ENCODE measurements at regions not wholly inside any gene's neighbourhood (a gene's known extent, or its start where the extent isn't known, plus 50 kb on each side); places are given as distances from the start of the nearest gene placed in this dataset.

GRCh38 chr1:218836264-218836663, 337.4 kb upstream of the LYPLAL1 start:
- no peak for DNase-seq

GRCh38 chr1:218837051-218837450, 336.6 kb upstream of the LYPLAL1 start:
- DNase-seq, result no peak

GRCh38 chr1:218845589-218845988, 328.1 kb upstream of the LYPLAL1 start:
- DNase-seq, result no peak

GRCh38 chr1:218846181-218846580, 327.5 kb upstream of the LYPLAL1 start:
- no peak for DNase-seq

DNA sequence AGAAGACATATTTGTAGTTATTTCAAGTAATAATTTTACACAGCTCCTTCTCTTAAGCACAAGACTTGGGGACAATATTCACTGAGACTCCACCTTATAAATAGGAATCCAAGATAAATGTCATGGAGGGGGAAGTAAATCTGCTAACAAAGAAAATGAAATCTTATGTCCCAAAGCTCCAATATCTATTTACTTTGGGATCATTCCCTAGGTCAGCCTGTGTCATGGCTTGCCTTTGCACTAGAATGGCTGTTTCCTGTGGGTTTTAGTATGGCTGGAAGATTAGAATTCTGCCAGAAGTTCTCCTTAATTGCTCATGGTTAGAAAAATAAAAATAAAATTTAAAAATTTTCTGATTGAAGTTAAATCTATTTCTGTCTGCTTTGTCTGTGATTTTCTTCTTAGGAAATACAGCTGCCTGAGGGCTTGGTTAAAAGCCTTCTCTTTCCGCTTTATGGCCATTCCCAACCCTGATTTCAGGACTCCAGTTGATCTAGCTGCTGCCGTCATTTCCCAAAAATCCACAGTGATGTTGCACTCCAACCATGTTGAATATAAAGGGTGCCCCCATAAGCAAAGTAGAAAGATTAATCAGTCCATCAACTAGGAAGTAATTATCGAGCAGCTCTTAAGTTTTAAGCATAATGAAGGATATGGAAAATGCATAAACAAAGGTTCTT, 326.4 kb upstream of the LYPLAL1 start:
- DNase-seq, result no peak

- DNase-seq, result no peak
Observed at GRCh38 chr1:218848009-218848408, 325.7 kb upstream of the LYPLAL1 start.

GRCh38 chr1:218850367-218850766, 323.3 kb upstream of the LYPLAL1 start:
- DNase-seq, result no peak

- DNase-seq, result no peak
Observed at GRCh38 chr1:218851586-218851985, 322.1 kb upstream of the LYPLAL1 start.

DNA sequence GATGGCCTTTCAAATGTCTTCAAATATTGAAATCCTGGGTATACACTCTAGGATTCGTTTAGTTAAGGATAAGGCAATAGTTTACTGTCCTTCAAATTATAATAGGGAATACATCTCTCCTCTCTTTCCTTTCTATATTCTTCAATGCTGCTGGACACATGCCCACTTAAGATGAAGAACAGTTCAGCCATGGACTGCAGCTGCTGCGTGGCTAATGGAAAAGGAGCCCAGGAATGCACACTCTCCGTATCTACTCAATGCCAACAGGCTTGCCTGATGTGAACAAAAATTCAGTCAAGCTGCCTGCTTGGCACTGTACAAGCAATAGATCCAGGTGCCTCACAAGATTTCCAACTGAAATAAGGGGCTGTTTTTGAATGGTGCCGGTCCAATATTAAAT, 321.2 kb upstream of the LYPLAL1 start:
- DNase-seq, result no peak

DNA sequence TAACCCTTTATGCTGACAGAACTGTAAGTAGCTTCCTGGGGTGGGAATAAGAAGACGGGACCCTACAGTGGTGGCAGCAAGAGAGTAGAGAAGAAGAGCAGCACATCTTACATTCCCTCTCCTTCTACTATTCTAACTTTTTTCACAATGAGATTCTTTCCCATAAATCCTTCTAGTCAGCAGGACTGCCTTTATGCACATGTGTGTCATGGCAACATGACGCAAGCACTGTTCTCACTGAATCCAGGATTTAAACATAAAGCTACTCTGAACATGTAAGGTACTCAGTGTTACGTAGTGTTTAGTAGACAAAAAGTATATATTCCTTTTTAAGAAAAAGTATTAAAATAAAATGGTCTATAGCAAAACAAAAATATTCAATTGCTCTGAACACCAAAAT, 309.7 kb upstream of the LYPLAL1 start:
- no peak for DNase-seq

GRCh38 chr1:218865591-218865990, 308.1 kb upstream of the LYPLAL1 start:
- no peak for DNase-seq

- DNase-seq, result no peak
Observed at GRCh38 chr1:218866507-218866906, 307.2 kb upstream of the LYPLAL1 start.

- no peak for DNase-seq
Observed at GRCh38 chr1:218867066-218867465, 306.6 kb upstream of the LYPLAL1 start.

- no peak for DNase-seq
Observed at GRCh38 chr1:218867941-218868626, 305.6 kb upstream of the LYPLAL1 start.

- no peak for DNase-seq
Observed at GRCh38 chr1:218869276-218869675, 304.4 kb upstream of the LYPLAL1 start.

- DNase-seq, result no peak
Observed at GRCh38 chr1:218872026-218872425, 301.7 kb upstream of the LYPLAL1 start.

GRCh38 chr1:218872928-218873327, 300.8 kb upstream of the LYPLAL1 start:
- DNase-seq, result no peak

GRCh38 chr1:218874313-218874712, 299.4 kb upstream of the LYPLAL1 start:
- DNase-seq, result no peak

DNA sequence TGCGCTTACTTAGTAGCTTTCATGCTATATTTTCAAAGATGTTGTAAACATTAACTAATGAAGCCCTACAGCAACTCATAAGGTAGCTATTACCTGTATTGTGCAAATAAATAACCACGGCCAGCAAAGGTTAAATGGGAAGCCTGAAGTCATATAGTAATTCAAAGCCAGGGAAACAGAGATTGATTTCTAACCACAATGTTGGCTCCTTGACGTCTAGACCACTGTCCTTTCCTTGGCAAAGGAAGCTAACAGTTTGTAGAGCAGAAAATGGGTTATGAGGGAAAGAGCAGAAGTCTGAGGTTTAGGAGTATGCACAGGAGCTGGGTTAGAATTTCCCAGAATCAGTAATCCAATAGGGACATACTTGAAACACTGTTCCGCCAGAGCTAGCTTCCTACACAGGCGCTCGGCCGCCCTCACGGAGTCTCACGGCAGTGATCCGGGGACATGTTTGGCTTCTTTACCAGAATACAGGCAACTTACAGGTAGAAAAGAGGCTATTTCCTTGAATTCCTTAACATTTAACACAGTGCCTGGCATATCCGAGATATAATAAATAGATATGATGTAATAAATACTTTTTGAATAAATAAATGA, 298.8 kb upstream of the LYPLAL1 start:
- DNase-seq, result no peak

DNA sequence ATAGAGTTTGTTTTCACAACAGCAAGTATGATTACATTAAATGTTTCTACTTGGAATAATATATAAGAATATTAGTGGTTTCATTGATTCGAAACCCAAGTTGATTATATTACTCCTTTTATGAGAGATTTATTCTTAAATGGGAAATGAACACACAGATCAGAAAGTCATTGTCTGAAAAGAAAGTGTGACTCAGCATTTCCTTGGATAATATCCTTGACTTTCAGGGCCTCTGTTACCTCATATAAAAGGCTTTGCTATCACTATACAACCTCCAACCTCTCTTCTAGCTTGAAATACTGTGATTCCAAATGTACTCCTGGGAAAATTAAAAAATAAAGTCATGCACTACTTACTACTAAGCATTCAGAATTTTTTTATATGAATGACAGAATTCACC, 295.3 kb upstream of the LYPLAL1 start:
- DNase-seq, result no peak

- no peak for DNase-seq
Observed at GRCh38 chr1:218880484-218881060, 293.1 kb upstream of the LYPLAL1 start.

DNA sequence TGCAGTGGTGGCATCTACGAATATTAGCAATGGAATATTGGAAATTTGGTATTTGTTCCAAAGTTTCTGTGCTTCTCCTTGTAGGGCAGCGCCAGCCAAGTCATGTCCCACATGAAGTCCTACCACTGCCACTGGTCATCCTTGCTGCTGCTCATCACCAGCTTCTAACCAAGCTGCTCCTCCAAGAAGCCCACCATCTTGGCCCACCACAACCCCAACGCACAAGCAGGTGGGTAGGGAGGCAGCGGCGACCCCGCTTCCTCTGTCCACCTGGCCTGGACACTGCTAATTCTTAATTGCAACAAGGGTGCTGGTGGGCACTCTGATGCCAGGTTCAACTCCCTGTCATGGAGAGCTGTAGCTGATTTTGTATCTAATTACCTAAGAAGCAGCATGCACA, 291.2 kb upstream of the LYPLAL1 start:
- no peak for DNase-seq

GRCh38 chr1:218886101-218886871, 287.4 kb upstream of the LYPLAL1 start:
- DNase-seq, result no peak
